ENCODE measurements at regions not wholly inside any gene's neighbourhood (a gene's known extent, or its start where the extent isn't known, plus 50 kb on each side); places are given as distances from the start of the nearest gene placed in this dataset.

DNA sequence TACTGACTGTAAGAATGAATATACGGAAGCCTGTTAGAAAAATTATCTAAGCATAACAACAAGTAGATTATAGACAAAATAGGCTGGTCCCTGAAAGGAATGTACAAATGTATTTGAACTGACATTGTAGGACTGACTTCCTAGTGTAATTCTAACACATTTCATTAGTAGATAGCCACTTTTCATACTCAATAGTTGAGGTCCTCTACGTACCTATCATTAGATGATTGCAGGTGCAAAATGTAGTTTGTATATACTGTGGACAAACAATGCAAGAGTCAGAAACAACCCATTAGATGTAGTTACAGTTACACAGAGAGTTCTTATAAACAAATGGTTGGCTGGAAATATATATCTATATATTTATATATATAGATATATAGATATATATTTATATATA is 402.3 kb upstream of the SLITRK6 start:
- DNase-seq, result no peak

DNA sequence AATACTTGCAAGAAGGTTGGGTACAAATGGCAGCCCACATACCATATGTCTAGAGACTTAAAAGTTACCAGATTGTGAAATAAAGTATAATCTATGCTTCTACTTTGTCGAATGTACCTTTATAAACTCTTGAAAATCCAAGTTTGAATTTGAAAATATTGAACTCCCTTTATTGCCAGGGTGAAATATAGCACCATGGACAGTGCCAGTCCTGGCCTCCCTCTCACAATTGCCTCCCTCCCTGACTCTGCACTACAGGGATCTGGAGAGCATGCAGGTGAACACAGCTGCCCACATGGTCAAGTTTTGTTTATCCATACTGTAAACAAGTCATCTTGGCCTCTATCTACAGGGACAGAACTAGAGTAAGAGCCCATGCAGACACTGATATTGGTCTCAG is 394.1 kb upstream of the SLITRK6 start:
- ATAC-seq, result no peak
- no peak for DNase-seq

More for the DNA sequence above, 402.3 kb upstream of the SLITRK6 start:
- ATAC-seq, result no peak

DNA sequence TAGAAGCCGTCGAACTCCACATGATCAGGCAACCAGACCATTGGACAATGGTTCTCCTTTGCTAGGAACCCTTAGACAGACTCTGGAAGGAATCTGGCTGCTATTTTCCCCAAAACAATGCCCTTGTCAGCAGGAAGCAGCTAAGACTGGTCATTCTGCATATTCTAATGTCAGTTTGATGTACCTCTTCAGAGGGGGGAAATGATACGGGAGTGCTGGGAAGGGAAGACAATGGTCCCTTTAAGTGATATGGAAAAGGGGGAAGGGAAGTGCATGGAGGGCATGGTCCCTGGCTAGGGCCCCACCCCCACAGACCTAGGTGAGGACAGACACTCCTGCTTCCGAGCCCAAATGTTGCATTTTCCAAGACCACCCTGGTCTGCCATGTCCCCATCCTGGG is 389.0 kb upstream of the SLITRK6 start:
- DNase-seq (no peak), ATAC-seq (no peak)

DNA sequence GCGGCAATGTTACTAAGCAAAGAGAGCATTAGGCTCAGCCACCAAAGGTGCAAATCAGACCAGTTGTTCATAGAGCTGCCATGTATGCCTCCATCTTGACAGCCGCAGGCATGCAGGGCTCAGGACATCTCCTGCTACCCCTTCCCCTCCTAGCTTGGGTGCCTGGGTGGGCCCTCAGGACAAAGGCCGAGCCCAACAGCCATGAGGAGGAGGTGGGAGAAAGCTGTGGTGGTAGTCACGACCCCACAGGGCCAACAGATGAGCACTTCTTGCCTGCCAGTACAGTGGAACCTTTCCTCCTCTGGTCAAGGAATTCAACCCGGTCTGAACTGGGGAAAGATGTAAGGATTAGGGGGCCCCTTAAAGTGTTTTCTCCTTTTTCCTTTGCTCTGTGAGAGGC is 386.4 kb upstream of the SLITRK6 start:
- ATAC-seq, result no peak
- no peak for DNase-seq

DNA sequence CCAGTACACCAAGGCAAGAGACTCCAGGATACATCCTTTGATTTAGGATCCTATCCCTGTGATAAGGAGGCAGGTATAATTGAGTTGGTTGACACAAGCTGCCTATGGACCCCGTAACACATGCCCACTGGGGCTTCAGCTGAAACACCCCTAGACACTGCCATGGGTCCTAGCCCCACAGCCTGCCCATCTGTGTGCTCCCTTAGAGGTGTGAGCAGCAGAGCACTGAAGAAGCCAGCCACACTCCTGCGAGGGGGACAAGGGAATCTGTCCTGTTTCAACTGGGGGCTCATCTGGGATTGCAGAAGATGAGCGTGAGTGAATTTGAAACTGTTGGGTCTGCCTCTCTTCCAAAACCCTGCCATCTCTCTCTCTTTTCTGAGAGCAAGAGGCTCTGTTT is 385.9 kb upstream of the SLITRK6 start:
- no peak for ATAC-seq
- no peak for DNase-seq

DNA sequence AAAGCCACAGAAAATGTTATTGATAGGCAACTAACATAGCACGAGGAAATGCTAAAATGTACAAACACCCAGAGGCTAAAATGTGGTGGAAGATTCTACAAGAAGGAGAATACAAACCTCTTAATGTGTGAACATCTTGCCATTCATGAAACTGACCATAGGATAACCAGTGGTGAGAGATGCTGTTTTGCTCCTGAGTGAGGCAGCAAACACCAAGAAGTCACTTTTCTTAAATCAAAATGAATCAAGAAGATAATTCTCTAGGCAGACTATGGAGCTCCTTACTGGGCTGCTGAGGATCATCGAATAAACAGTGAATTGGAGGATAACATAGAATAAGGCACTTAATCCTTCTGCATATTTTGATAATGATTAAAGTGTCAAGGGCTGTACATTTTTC is 375.4 kb upstream of the SLITRK6 start:
- no peak for DNase-seq
- no peak for ATAC-seq

DNA sequence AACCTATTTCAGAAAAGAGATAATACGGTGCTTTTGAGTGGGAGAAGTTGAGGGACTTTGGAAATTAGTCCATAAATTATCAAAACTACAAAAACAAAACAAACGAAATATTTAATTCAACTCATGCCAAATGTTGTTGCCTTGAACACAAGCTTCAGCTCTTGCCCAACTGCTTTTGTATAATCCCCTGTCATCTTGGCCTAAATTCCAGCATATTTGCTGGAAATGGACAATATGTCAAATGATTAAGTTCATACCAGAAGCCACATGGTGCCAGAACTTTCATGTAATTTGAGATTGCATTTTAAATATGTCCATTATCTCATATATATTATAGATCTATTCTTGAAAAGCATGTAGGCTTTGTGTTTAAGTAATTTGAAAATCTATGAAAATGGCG is 373.7 kb upstream of the SLITRK6 start:
- ATAC-seq, result no peak
- DNase-seq, result no peak

DNA sequence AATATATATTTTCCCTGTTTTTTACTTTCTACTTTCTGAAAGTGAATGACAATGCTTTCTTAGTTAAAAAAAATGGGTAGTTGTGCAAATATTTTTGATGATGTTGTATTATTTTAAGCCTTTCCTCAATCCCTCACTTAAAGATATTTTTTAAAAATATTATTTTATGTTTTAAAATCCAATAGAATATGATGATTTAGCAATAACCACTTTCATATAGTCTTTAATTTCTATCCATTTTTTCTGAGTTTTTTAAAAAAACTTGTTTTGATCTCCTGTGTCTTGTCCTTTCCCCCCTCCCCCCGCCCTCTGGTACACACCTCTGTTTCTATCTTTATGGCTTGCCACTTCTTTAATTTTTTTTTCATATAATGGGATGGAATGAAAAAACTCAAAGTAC is 362.0 kb upstream of the SLITRK6 start:
- no peak for ATAC-seq
- no peak for DNase-seq

DNA sequence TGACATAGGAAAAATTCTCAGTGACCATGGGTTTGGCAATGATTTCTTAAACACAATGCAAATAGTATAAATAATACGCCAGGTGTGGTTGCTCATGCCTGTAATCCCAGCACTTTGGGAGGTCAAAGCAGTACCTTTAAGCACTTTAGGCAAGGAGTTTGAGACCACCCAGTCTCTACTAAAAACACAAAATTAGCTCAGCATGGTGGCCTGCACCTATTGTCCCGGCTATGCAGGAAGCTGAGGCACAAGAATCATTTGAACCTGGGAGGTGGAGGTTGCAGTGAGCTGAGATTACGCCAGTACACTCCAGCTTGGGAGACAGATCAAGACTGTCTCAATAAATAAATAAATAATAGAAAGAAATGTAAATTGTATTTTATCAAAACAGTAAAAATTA is 356.5 kb upstream of the SLITRK6 start:
- no peak for DNase-seq
- no peak for ATAC-seq

DNA sequence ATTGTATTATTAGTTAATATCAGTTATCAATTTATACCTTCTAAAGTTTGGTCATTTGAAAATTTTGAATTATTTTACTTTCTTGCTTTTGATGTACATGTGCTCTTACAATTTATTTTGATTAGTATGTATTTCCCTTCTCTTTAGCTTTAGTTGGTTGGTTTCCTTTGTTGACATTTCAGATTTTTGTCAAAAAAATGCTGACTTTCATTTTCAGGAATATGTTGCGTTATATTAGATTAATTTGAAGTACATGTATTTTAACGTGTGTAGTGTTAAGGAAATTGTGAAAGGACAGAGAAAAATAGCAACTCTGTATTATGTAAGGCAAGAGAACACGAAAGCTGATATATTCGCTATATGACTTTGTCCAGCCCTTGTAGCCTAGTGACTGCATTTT is 342.9 kb upstream of the SLITRK6 start:
- DNase-seq (no peak), ATAC-seq (no peak)

DNA sequence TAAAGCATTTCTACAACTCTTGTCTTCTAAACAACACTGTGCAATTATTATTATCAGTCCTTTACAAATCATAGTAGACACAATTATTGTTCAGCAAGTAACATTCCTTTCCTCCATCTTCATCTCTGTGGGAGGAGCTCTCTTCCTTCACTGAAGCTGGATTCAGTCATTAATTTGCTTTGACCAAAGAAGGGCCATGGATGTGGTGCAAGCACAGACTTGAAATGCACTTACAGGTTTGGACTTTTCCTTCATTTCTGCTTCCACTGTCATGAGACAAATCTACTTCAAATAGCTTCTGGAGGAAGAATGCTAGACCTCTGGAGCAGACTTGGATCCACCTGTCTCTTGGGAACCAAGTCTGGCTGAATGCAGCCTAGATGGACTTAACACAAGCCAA is 336.6 kb upstream of the SLITRK6 start:
- no peak for ATAC-seq
- DNase-seq, result no peak

DNA sequence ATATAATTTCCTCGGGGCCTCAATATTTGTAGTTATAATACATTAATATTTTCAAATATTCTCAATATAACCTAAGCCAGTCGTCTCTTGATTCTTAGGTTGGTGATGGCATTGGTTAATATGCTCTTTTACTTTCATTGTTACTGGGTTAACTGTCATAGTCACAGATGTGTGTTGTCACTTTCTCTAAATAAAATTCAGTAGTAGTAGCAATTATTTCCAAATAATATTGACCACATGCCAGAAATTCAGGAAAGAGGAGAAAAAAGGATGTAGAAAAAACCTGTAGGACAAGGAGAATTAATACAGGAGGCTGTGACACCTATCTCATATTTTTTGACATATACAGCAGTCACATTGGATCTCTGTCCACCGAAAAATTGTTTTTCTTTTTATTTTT is 322.7 kb upstream of the SLITRK6 start:
- no peak for DNase-seq
- no peak for ATAC-seq

DNA sequence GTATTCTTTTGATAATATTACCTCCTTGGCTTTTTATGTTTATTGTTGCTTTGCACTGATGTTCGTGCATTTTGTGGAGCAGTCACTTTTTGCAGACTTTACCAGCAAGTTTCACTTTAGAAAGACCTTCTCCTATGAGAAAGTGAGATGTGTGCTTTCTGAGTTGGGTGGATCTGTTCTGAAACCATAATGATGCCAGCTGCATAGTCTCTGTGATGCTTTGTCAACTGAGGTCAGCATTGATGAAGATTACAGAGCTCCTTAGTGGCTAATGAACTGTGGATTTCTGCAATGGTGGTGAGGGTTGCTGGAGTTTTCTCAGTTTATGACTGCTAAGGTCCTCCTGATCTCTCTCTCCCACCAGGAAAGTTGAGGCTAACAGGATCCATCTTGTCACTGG is 309.9 kb upstream of the SLITRK6 start:
- ATAC-seq, result no peak
- no peak for DNase-seq

DNA sequence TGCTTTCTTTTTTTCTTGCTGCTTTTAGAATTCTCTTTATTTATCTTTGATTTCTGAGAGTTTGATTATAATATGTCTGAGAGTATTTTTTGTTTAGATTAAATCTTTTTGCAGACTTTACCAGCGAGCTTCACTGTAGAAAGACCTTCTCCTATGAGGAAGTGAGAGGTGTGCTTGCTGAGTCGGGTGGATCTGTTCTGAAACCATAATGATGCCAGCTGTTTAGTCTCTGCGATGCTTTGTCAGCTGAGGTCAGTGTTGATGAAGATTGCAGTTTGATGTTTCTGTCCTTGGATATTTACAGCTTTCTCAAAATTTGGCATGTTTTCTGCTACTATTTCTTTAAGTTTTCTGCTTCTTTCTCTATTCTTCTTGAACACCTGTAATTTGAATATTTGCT is 309.1 kb upstream of the SLITRK6 start:
- ATAC-seq (no peak), DNase-seq (no peak)

DNA sequence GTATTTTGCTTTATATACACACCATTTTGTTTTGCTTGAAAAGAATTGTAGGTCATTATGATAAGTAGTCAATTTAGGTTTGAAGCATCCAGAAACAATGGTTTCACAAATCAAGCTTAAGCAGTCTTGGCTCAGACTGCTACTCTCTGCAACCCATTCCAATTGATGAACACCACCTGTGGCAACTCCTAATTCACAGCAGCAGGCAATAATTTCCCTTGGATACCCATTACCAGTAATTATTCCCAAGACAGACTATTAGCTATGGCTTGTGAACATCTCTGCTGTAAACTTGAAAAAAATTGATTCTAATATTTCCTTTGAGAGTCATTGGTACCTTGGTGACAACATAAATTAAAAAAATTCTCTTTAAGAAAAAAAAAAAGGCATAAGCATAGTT is 299.3 kb upstream of the SLITRK6 start:
- DNase-seq (no peak), ATAC-seq (no peak)

DNA sequence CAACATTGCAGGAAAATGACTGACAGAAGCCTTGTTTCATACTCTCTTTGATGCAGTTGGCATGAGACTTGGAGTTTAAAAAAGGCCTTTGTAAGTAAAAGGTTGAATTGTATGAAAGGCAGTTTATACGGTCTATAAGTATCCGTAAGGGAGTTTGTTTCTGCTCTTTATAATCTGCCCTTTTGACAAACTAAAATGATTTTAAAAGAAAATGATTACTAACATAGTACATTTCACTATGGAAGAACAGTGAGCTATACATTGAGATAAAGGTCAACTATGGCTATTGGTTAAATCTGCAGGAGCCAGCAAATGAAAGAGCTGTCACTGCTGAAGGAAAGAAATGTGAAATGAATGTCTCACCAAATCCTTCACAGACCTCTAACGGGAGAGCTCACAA is 296.1 kb upstream of the SLITRK6 start:
- no peak for ATAC-seq
- DNase-seq, result no peak

DNA sequence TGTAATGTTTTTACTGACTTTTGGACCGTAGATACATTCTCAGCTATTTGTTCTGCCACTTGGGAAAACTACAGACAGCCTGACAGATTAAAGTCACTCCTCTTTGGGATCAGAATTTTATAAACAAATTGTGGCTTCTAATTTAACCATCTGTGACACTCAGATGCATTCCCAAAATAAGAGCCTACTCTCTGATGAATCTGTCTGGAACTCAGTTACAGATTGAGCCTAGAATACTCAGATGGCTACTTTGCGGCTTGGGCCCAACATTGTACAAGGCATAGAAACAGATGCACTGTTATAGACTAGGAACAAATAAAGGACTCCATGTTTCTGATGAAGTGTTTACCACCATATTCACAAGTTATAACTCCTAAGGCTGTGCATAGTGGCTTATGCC is 291.0 kb upstream of the SLITRK6 start:
- no peak for ATAC-seq
- DNase-seq, result no peak

DNA sequence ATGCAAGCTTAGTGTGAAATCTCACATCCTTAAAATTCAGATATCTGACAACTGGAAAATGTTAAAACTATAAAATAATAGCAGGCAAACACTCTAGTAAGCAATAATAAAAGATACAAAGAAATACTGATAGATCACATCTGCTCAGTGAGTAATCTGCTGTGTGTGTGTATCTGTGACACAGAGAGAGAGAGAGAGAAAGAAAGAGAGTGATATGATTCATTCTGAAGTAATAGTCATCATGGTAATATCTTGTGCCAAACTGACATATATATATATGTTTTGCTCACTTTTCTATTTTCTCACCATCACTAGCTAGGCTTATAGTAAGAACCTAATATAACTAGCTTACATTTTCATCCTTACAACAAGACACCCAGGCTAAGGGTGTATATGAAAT is 288.0 kb upstream of the SLITRK6 start:
- DNase-seq (no peak), ATAC-seq (no peak)

DNA sequence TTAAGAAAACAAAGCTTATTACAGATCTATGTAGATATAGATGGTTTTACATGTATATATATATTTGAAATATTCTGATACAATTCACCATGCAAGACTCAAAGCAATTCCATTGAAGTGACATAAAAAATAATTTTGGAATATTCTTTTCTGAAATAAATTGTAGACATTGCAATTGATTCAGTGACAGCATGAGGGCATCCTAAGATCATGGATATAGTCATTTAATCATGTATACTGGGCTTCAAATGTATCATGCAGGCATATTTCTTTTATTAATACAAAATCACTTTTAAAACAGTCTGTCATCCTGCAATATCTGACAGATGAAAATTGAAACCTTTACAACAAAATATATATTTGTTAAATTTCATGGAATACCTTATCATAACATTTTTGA is 286.7 kb upstream of the SLITRK6 start:
- DNase-seq (no peak), ATAC-seq (no peak)

DNA sequence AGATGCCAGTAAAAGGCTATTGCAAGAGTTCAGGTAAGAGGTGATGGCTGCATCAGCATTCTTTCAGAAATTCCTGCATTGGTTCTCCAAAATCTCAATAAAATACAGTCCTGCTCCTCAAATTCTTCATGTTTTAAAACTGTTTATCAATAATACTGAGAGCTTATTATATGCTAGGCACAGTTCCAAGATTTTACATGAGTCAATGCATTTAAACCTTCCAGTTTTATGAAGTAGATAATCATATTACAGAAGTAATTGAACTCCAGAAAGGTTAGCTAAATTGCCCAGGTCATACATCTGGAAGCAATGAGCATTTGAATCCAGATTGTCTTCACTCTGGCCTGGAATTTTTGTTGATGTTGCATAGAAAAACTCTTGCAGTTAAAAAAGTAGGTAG is 282.9 kb upstream of the SLITRK6 start:
- ATAC-seq (no peak), DNase-seq (no peak)

DNA sequence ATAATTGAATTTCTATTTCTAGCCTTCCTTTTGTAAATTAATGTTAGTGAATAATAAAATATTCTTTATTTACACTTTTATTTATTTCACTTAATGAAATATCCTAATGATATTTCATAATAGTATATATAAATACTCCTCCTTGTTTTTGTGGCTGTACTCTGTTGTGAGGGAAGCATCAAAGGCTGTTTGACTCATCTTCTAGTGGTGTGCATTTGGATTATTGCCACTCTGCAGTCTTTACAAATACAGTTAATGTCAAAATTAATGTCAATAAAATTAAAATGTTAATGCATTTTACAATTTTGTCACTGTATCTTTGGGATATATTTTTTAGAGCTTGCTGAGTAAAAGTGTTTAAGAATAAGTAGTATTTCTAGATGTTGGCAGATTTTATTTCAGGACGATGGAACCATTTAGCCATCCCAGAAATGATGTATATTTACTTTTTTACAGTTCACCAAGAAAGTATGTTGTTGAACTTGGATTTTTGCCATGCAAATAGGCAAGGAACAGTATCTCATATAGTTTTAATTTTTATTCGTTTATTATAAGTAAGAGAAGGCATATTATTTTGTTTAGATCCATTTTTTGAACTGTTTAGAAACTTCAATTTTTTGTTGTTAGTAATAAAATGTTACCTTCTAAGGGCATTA is 281.2 kb upstream of the SLITRK6 start:
- DNase-seq (no peak), ATAC-seq (no peak)

DNA sequence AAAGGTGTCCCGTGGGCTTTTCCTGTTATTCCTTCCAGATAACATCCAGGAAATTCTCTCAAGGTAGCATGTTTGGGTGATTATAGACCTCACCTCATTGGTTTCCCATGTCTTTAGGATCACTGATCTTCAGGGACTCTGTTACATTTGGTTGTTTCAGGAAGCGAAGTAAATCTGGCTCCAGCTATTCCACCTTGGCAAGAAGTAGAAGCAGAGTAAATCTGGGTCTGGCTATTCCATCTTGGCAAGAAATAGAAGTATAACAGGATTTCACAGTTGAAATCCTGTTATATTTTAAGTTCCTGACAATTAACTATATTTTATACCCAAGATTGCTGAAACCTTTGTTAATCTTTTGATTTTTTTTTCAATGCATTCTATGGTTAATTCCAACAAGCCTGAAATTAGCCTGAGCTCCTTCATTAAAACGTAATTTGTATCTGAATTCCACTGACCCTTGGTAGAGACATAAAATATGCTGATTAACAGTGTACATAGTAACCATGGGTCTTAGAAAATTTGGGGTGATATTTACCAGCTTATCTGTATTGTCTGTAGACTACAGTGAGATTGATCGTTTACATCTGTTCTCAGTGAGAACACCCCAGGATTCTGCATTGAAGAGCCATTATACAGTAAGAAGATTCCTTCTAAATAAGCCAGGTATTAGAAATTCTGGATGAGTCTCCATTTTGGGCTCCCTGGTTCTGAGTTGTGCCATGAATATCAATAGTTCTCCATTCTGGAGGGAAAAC is 267.6 kb upstream of the SLITRK6 start:
- DNase-seq (no peak), ATAC-seq (no peak)

DNA sequence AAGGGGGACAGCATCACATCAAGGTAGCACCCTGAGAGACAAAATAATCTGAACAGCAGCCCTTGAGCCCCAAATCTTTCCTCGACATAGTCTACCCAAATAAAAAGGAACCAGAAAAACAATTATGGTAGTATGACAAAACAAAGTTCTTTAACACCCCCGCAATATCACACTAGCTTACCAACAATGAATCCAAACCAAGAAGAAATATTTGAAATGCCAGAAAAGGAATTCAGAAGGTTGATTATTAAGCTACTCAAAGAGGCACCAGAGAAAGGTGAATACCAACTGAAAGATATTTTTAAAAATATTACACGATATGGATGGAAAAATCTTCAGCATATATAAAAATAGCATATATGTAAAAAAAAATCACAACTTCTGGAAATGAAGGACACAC is 252.9 kb upstream of the SLITRK6 start:
- DNase-seq, result no peak
- no peak for ATAC-seq
